Sigmoid colon (tissue), 4 donors: ENCODE measurements at regions not wholly inside any gene's neighbourhood (a gene's known extent, or its start where the extent isn't known, plus 50 kb on each side); places are given as distances from the start of the nearest gene placed in this dataset.

ENCODE experiments used
- EP300 ChIP-seq, 4 donors: sonication (generic); formaldehyde crosslinking; IDR thresholded peaks; one replicate each; pipeline ENCODE4 v1.6.1; 2017; ENCODE audit warnings: antibody characterized with exemption in 4 of 4
- POLR2A ChIP-seq, 2 donors: fragments of 450-650 bp; IDR thresholded peaks; one replicate each; pipeline ENCODE4 v1.6.1; 2016; ENCODE audit warnings: antibody characterized with exemption in 2 of 2, mild to moderate bottlenecking in 2 of 2, moderate library complexity in 2 of 2
- POLR2AphosphoS5 ChIP-seq, 4 donors: sonication (generic); formaldehyde crosslinking; IDR thresholded peaks; one replicate each; pipeline ENCODE4 v1.6.1; 2017; ENCODE audit warnings: antibody characterized with exemption in 4 of 4
- TF ChIP-seq, protein P1 (sequence below), 4 experiments: fragments of 450-650 bp in 3 of 4; fragments of 200-600 bp in 1 of 4; IDR thresholded peaks; one replicate each; pipeline ENCODE4 v1.5.1; 2016 to 2019; ENCODE audit warnings: antibody characterized with exemption in 4 of 4, mild to moderate bottlenecking in 3 of 4, moderate library complexity in 2 of 4

GRCh38 chr5:28254846-28255245, 1216.5 kb upstream of the CDH9 start:
- TF ChIP-seq, protein P1, sequence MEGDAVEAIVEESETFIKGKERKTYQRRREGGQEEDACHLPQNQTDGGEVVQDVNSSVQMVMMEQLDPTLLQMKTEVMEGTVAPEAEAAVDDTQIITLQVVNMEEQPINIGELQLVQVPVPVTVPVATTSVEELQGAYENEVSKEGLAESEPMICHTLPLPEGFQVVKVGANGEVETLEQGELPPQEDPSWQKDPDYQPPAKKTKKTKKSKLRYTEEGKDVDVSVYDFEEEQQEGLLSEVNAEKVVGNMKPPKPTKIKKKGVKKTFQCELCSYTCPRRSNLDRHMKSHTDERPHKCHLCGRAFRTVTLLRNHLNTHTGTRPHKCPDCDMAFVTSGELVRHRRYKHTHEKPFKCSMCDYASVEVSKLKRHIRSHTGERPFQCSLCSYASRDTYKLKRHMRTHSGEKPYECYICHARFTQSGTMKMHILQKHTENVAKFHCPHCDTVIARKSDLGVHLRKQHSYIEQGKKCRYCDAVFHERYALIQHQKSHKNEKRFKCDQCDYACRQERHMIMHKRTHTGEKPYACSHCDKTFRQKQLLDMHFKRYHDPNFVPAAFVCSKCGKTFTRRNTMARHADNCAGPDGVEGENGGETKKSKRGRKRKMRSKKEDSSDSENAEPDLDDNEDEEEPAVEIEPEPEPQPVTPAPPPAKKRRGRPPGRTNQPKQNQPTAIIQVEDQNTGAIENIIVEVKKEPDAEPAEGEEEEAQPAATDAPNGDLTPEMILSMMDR (IDR thresholded peaks at IDR 0.05), result no peak
- TF ChIP-seq EP300 (IDR thresholded peaks at IDR 0.05) (no peak), POLR2A (IDR thresholded peaks at IDR 0.05) (no peak), POLR2AphosphoS5 (IDR thresholded peaks at IDR 0.05) (no peak)
